IMR-90 (cell line): ENCODE measurements at regions not wholly inside any gene's neighbourhood (a gene's known extent, or its start where the extent isn't known, plus 50 kb on each side); places are given as distances from the start of the nearest gene placed in this dataset.

ENCODE experiments used
- ATAC-seq: fragments of 200-7000 bp; cut with Tn5 transposase; 2 replicates; pipeline ENCODE4 v1.9.1; 2020; ENCODE audit warnings: low read depth, mild to moderate bottlenecking, moderate library complexity
- BruUV-seq: library from RNA; stranded (reverse); fragments of 400-500 nt; replicated peaks from 2 replicates; lab custom pipeline; 2021; lab: Mats Ljungman, UMichigan
- CTCF ChIA-PET: fragments of 300-600 bp; formaldehyde crosslinking; extraction: SDS; loops from one replicate; lab custom pipeline; 2021; ENCODE audit warnings: antibody characterized with exemption; lab: Yijun Ruan, JAX
- POLR2A ChIA-PET: fragments of 300-600 bp; sonication (Branson Sonifier 250); formaldehyde crosslinking; loops from one replicate; lab custom pipeline; 2022; ENCODE audit warnings: antibody characterized with exemption; ENCODE audit not compliant: unreplicated experiment; lab: Charles Lee
- DNase-seq: peaks from one replicate; pipeline ENCODE4 v3.0.0; 2013
- H2AFZ ChIP-seq: replicated peaks from 2 replicates; pipeline ENCODE3; 2013; ENCODE audit warnings: low read length, mild to moderate bottlenecking; ENCODE audit not compliant: poor library complexity
- H2AK5ac ChIP-seq: 2 replicates; pipeline ENCODE4 v1.6.1; 2013; ENCODE audit warnings: low read depth, low read length, inconsistent platforms
- H2AK9ac ChIP-seq: replicated peaks from 2 replicates; pipeline ENCODE3; 2013; ENCODE audit warnings: mild to moderate bottlenecking, low read depth, low read length, moderate library complexity; ENCODE audit not compliant: poor library complexity
- H2BK120ac ChIP-seq: 2 replicates; pipeline ENCODE4 v1.6.1; 2013; ENCODE audit warnings: low read depth, low read length, inconsistent platforms
- H2BK15ac ChIP-seq: 3 replicates; pipeline ENCODE4 v1.6.1; 2013; ENCODE audit warnings: low read depth, low read length, inconsistent platforms
- H2BK20ac ChIP-seq: 2 replicates; pipeline ENCODE4 v1.6.1; 2013; ENCODE audit warnings: low read depth, mild to moderate bottlenecking, inconsistent platforms, low read length, moderate library complexity
- H2BK5ac ChIP-seq: 2 replicates; pipeline ENCODE4 v1.6.1; 2013; ENCODE audit warnings: mild to moderate bottlenecking, low read depth, low read length, inconsistent platforms; ENCODE audit not compliant: poor library complexity, severe bottlenecking
- H3K14ac ChIP-seq: replicated peaks from 2 replicates; pipeline ENCODE4 v1.6.1; 2013; ENCODE audit warnings: low read depth, low read length, inconsistent platforms
- H3K18ac ChIP-seq: 2 replicates; pipeline ENCODE4 v1.6.1; 2013; ENCODE audit warnings: low read depth, low read length, control low read depth
- H3K23ac ChIP-seq: 2 replicates; pipeline ENCODE4 v1.6.1; 2013; ENCODE audit warnings: low read depth, low read length, inconsistent platforms
- H3K27ac ChIP-seq: 2 replicates; pipeline ENCODE4 v1.5.1; 2013; ENCODE audit warnings: mild to moderate bottlenecking, control low read depth, low read length; ENCODE audit not compliant: insufficient read depth
- H3K27me3 ChIP-seq: 2 replicates; pipeline ENCODE4 v1.6.1; 2013; ENCODE audit warnings: low read length; ENCODE audit not compliant: control insufficient read depth, insufficient read depth
- H3K36me3 ChIP-seq: 2 replicates; pipeline ENCODE4 v1.6.1; 2013; ENCODE audit warnings: low read length, mixed read lengths; ENCODE audit not compliant: control insufficient read depth, insufficient read depth
- H3K4ac ChIP-seq: 2 replicates; pipeline ENCODE4 v1.6.1; 2013; ENCODE audit warnings: low read depth, low read length, inconsistent platforms
- H3K4me1 ChIP-seq: 2 replicates; pipeline ENCODE4 v1.6.1; 2013; ENCODE audit warnings: low read length, mixed read lengths; ENCODE audit not compliant: control insufficient read depth, insufficient read depth
- H3K4me2 ChIP-seq: 2 replicates; pipeline ENCODE4 v1.6.1; 2013; ENCODE audit warnings: low read depth, mild to moderate bottlenecking, control low read depth, low read length, moderate library complexity
- H3K4me3 ChIP-seq: 2 replicates; pipeline ENCODE4 v1.5.1; 2013; ENCODE audit warnings: low read depth, mild to moderate bottlenecking, control low read depth, low read length, moderate library complexity; ENCODE audit not compliant: insufficient read depth
- H3K56ac ChIP-seq: 2 replicates; pipeline ENCODE4 v1.6.1; 2013; ENCODE audit warnings: low read length, inconsistent platforms; ENCODE audit not compliant: insufficient read depth; ENCODE audit errors: extremely low read depth
- H3K79me1 ChIP-seq, 2 experiments: 2 replicates each; pipeline ENCODE4 v1.6.1; 2013; ENCODE audit warnings: low read length in 2 of 2, inconsistent platforms in 1 of 2, low read depth in 1 of 2
- H3K9ac ChIP-seq: 2 replicates; pipeline ENCODE4 v1.6.1; 2013; ENCODE audit warnings: low read depth, low read length, control low read depth
- H3K9me1 ChIP-seq: 2 replicates; pipeline ENCODE4 v1.6.1; 2013; ENCODE audit warnings: low read length, inconsistent platforms; ENCODE audit not compliant: insufficient read depth
- H3K9me3 ChIP-seq: 2 replicates; pipeline ENCODE4 v1.6.1; 2013; ENCODE audit warnings: low read length; ENCODE audit not compliant: control insufficient read depth, insufficient read depth
- H4K20me1 ChIP-seq: 2 replicates; pipeline ENCODE4 v1.6.1; 2013; ENCODE audit warnings: low read length, inconsistent platforms; ENCODE audit not compliant: insufficient read depth
- H4K5ac ChIP-seq: 2 replicates; pipeline ENCODE4 v1.6.1; 2013; ENCODE audit warnings: mild to moderate bottlenecking, low read depth, low read length, control low read depth
- H4K8ac ChIP-seq, 2 experiments: 2 replicates each; pipeline ENCODE4 v1.6.1; 2013; ENCODE audit warnings: low read depth in 2 of 2, low read length in 2 of 2, control low read depth in 1 of 2, inconsistent platforms in 1 of 2
- H4K91ac ChIP-seq: 2 replicates; pipeline ENCODE4 v1.6.1; 2013; ENCODE audit warnings: low read depth, low read length, inconsistent platforms; ENCODE audit not compliant: insufficient read depth
- BHLHE40 ChIP-seq: fragments of 150-350 bp; IDR thresholded peaks from 2 replicates; pipeline ENCODE4 v1.6.1; 2016; ENCODE audit warnings: mild to moderate bottlenecking, low read depth, low read length
- CEBPB ChIP-seq: IDR thresholded peaks from 2 replicates; pipeline ENCODE4 v1.6.1; 2012; ENCODE audit warnings: low read depth, low read length, improper control_type of control experiment
- CHD1 ChIP-seq: IDR thresholded peaks from 2 replicates; pipeline ENCODE4 v1.6.1; 2012; ENCODE audit warnings: low read depth, low read length, improper control_type of control experiment
- CTCF ChIP-seq: conservative IDR thresholded peaks from 2 replicates; pipeline ENCODE4 v1.5.1; 2012; ENCODE audit warnings: mild to moderate bottlenecking, low read depth, low read length, improper control_type of control experiment
- FOS ChIP-seq: fragments of 150-350 bp; IDR thresholded peaks from 2 replicates; pipeline ENCODE4 v1.6.1; 2016; ENCODE audit warnings: low read depth, low read length
- MAFK ChIP-seq: IDR thresholded peaks from 2 replicates; pipeline ENCODE4 v1.6.1; 2012; ENCODE audit warnings: low read depth, low read length, improper control_type of control experiment
- MAZ ChIP-seq: IDR thresholded peaks from 2 replicates; pipeline ENCODE4 v1.6.1; 2012; ENCODE audit warnings: low read depth, mild to moderate bottlenecking, low read length, improper control_type of control experiment, moderate library complexity, borderline replicate concordance
- MXI1 ChIP-seq: IDR thresholded peaks from 2 replicates; pipeline ENCODE4 v1.6.1; 2012; ENCODE audit warnings: low read depth, mild to moderate bottlenecking, low read length, moderate library complexity, borderline replicate concordance
- NFE2L2 ChIP-seq: fragments of 150-350 bp; IDR thresholded peaks from 2 replicates; pipeline ENCODE4 v1.6.1; 2016; ENCODE audit warnings: low read depth, mild to moderate bottlenecking, low read length
- POLR2A ChIP-seq: IDR thresholded peaks from 2 replicates; pipeline ENCODE4 v1.6.1; 2012; ENCODE audit warnings: mild to moderate bottlenecking, low read depth, low read length
- RAD21 ChIP-seq: IDR thresholded peaks from 2 replicates; pipeline ENCODE4 v1.6.1; 2012; ENCODE audit warnings: low read length, improper control_type of control experiment
- RCOR1 ChIP-seq: IDR thresholded peaks from 2 replicates; pipeline ENCODE4 v1.6.1; 2012; ENCODE audit warnings: mild to moderate bottlenecking, low read length, improper control_type of control experiment; ENCODE audit not compliant: insufficient replicate concordance
- RFX5 ChIP-seq: IDR thresholded peaks from 2 replicates; pipeline ENCODE4 v1.8.0; 2012; ENCODE audit warnings: low read depth, mild to moderate bottlenecking, low read length, moderate library complexity
- SMC3 ChIP-seq: fragments of 150-350 bp; IDR thresholded peaks from 2 replicates; pipeline ENCODE4 v1.6.1; 2016; ENCODE audit warnings: low read depth, mild to moderate bottlenecking, antibody characterized with exemption, low read length, moderate library complexity
- whole genome bisulfite sequencing, 2 experiments: methylation state at CpG; one replicate each; pipeline versions ENCODE4 v1.1.5 to v1.1.7; 2013; ENCODE audit warnings: missing lambda C conversion rate in 2 of 2; ENCODE audit not compliant: insufficient read length in 1 of 2; ENCODE audit errors: extremely low coverage in 2 of 2; 5-methylcytosine and 5-hydroxymethylcytosine counted together
- dilution Hi-C: fragments of 300-500 bp; cut with HindIII; formaldehyde crosslinking; loops from one replicate; pipeline ENCODE4 v1.14.3; 2018; ENCODE audit warnings: low sequenced_read_pairs; ENCODE audit not compliant: unreplicated experiment
- in situ Hi-C: fragments of 300-500 bp; cut with MboI; formaldehyde crosslinking; loops from 3 replicates; pipeline ENCODE4 v1.14.3; 2019; ENCODE audit warnings: low sequenced_read_pairs, inconsistent platforms, mixed read lengths
- intact Hi-C: fragments of 100-400 bp; cut with micrococcal nuclease; formaldehyde crosslinking; loops from 2 replicates; pipeline ENCODE4 v1.10.0; 2022
- TF ChIP-seq, protein P1 (sequence below): fragments of 150-350 bp; IDR thresholded peaks from 2 replicates; pipeline ENCODE4 v1.6.1; 2017; ENCODE audit warnings: mild to moderate bottlenecking, antibody characterized with exemption, low read length, low read depth
- TF ChIP-seq, protein P2 (sequence below): fragments of 150-350 bp; IDR thresholded peaks from 2 replicates; pipeline ENCODE4 v1.6.1; 2016; ENCODE audit warnings: low read depth, mild to moderate bottlenecking, low read length, moderate library complexity, borderline replicate concordance

DNA sequence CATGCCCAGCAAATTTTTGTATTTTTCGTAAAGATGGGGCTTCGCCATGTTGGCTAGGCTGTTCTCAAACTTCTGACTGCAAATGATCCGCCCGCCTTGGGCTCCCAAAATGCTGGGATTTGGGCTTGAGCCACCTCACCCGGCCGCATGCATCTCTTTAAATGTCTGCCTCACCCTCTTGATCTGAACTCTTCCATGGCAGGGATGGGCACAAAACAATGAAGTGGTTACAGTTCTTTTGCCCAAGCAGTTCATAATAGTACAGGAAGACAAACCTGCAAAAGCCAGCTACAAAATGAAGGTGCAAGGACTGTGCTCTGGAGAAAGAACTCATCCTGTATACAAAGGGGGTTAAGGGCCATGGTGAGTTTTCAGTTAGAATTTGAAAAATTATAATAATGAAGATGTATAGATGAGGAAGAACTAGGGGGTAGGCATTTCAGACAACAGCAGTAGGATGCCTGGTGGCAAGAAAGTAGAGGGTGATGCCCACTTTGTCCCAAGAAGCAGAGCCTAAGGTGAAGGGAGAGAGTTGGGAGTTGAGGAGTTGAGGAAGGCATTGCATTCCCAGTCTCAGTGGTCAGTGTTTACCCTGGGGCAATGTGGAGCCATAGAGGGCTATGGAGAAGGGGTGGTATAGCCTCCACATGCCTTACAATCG, 160.8 kb upstream of the MYCN start:
- no peaks in the 10 kb centered on the region for H3K79me1 ChIP-seq

More for the DNA sequence above, 160.8 kb upstream of the MYCN start:
- H3K9me1 ChIP-seq, result no peaks in the 10 kb centered on the region
- BruUV-seq, result no TSS peak
- in situ Hi-C loops (no loop called here), intact Hi-C loops (no loop called here), dilution Hi-C loops (no loop called here)
- H2BK15ac ChIP-seq, result no peak overlapping the region
- no peak overlapping the region for H4K91ac ChIP-seq
- no peak for ATAC-seq
- H3K9me3 ChIP-seq, result peaks cover 26% of the 10 kb centered on the region
- ChIA-PET CTCF (no interaction called here), POLR2A (no interaction called here)
- 80% methylated on average over 2 of the region's 7 CpGs; no CpG with 5 or more reads in 1 of the 2 experiments for WGBS, 2 experiments
- H3K36me3 ChIP-seq, result no peaks in the 10 kb centered on the region
- no peak overlapping the region for H2AK9ac ChIP-seq
- no peak overlapping the region for H2AFZ ChIP-seq
- no peak overlapping the region for H3K9ac ChIP-seq
- H3K56ac ChIP-seq, result no peak overlapping the region
- no peak overlapping the region for H2BK5ac ChIP-seq
- H4K20me1 ChIP-seq, result no peaks in the 10 kb centered on the region
- no peak overlapping the region for H3K23ac ChIP-seq
- H3K27me3 ChIP-seq, result no peaks in the 10 kb centered on the region
- H2BK120ac ChIP-seq, result no peak overlapping the region
- H2BK20ac ChIP-seq, result no peak overlapping the region
- no peak overlapping the region for H3K27ac ChIP-seq
- H3K14ac ChIP-seq, result no peak overlapping the region
- no peak overlapping the region for H3K4ac ChIP-seq
- no peak overlapping the region for H3K4me3 ChIP-seq
- H4K8ac ChIP-seq, result no peak overlapping the region
- H3K18ac ChIP-seq, result no peak overlapping the region
- no peak overlapping the region for H4K5ac ChIP-seq
- no peak for DNase-seq
- no peak for TF ChIP-seq CHD1
- no peak for TF ChIP-seq POLR2A
- TF ChIP-seq CEBPB, result no peak
- TF ChIP-seq RCOR1, result no peak
- TF ChIP-seq BHLHE40, result no peak
- TF ChIP-seq RFX5, result no peak
- no peak for TF ChIP-seq SMC3
- TF ChIP-seq FOS, result no peak
- no peak for TF ChIP-seq NFE2L2
- no peak for TF ChIP-seq MAZ
- no peak for TF ChIP-seq RAD21
- TF ChIP-seq MAFK, result no peak
- TF ChIP-seq, protein P1, sequence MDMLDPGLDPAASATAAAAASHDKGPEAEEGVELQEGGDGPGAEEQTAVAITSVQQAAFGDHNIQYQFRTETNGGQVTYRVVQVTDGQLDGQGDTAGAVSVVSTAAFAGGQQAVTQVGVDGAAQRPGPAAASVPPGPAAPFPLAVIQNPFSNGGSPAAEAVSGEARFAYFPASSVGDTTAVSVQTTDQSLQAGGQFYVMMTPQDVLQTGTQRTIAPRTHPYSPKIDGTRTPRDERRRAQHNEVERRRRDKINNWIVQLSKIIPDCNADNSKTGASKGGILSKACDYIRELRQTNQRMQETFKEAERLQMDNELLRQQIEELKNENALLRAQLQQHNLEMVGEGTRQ, result no peak
- no peak for TF ChIP-seq MXI1
- no peak for TF ChIP-seq CTCF
- TF ChIP-seq, protein P2, sequence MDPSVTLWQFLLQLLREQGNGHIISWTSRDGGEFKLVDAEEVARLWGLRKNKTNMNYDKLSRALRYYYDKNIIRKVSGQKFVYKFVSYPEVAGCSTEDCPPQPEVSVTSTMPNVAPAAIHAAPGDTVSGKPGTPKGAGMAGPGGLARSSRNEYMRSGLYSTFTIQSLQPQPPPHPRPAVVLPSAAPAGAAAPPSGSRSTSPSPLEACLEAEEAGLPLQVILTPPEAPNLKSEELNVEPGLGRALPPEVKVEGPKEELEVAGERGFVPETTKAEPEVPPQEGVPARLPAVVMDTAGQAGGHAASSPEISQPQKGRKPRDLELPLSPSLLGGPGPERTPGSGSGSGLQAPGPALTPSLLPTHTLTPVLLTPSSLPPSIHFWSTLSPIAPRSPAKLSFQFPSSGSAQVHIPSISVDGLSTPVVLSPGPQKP, result no peak
- no peak overlapping the region for H2AK5ac ChIP-seq
- H3K4me2 ChIP-seq, result no peak overlapping the region
- H3K4me1 ChIP-seq, result no peaks in the 10 kb centered on the region
